ENCODE measurements at regions not wholly inside any gene's neighbourhood (a gene's known extent, or its start where the extent isn't known, plus 50 kb on each side); places are given as distances from the start of the nearest gene placed in this dataset.

GRCh38 chr3:68428495-68428894, 503.9 kb downstream of the TAFA4 start:
- Mint-ChIP-seq H3K27ac (no peak overlapping the region), H3K36me3 (peaks cover 0 to 4% of the 10 kb centered on the region in 2 donors), H3K4me1 (no peaks in the 10 kb centered on the region), H3K27me3 (no peaks in the 10 kb centered on the region), H3K9me3 (peaks cover 0 to 4% (median 0%) of the 10 kb centered on the region in 8 donors), H3K4me3 (no peak overlapping the region)
- no peaks in the 10 kb centered on the region for H3K27me3 ChIP-seq (ENCODE audit: insufficient read depth, low read length)
- H3K4me3 ChIP-seq (ENCODE audit: low read length in 2 of 2) = no peak overlapping the region
- intact Hi-C loops (cut with micrococcal nuclease) = no loop called here
- no peaks in the 10 kb centered on the region for H3K36me3 ChIP-seq (ENCODE audit: insufficient read depth, low read length)
- H3K4me1 ChIP-seq (ENCODE audit: insufficient read depth, low read length) = no peaks in the 10 kb centered on the region
- ChIA-PET CTCF (ENCODE audit: partially characterized antibody) (no interaction called here), POLR2A (ENCODE audit: partially characterized antibody) (no interaction called here)
- DNase-seq = no peak
- H3K27ac ChIP-seq (ENCODE audit: low read depth, low read length) = no peak overlapping the region
- H3K9me3 ChIP-seq (ENCODE audit: control insufficient read depth in 1 of 2, low read length in 2 of 2) = no peaks in the 10 kb centered on the region

DNA sequence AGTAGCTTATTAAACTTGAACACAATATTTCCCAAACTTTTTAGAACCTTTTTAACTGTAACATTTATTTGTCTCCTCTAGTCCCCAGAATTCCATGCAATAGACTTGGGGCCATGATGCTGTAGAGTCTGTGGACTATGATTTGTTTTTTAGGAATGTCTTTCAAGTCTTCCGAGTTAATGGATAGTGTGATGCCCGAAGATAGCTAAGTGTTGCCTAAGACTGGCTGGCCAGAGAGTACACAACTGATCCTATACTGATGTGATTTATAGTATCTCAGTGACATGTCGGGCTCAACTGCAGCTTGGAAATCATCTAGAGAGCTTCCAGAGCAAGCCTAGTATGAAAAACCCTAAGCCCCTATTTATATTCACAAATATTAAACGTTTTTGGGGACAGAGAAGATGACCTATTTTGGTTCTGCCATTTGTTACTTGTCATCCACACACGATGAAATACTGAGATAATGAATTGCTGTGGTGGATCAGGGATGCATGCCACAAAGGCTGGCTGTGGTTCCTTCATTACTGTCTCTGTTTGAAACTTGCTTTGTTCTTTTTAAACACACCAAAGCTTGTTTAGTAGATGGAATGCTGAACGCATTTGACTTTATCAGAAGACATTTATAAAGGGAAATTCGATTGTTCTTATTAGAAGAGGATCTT, 507.4 kb downstream of the TAFA4 start:
- H3K4me1 ChIP-seq (ENCODE audit: insufficient read depth, low read length) = no peaks in the 10 kb centered on the region
- Mint-ChIP-seq H3K9me3 (peaks cover 0 to 2% (median 0%) of the 10 kb centered on the region in 8 donors), H3K4me3 (no peak overlapping the region), H3K4me1 (no peaks in the 10 kb centered on the region), H3K27ac (no peak overlapping the region), H3K36me3 (peaks cover 0 to 7% of the 10 kb centered on the region in 2 donors), H3K27me3 (no peaks in the 10 kb centered on the region)
- no peaks in the 10 kb centered on the region for H3K9me3 ChIP-seq (ENCODE audit: control insufficient read depth in 1 of 2, low read length in 2 of 2)
- no peak for DNase-seq
- H3K4me3 ChIP-seq (ENCODE audit: low read length in 2 of 2) = no peak overlapping the region
- no peaks in the 10 kb centered on the region for H3K27me3 ChIP-seq (ENCODE audit: insufficient read depth, low read length)
- intact Hi-C loops (cut with micrococcal nuclease) = no loop called here
- no peak overlapping the region for H3K27ac ChIP-seq (ENCODE audit: low read depth, low read length)
- POLR2A ChIA-PET (ENCODE audit: partially characterized antibody) = no interaction called here
- CTCF ChIA-PET (ENCODE audit: partially characterized antibody) = no interaction called here
- no peaks in the 10 kb centered on the region for H3K36me3 ChIP-seq (ENCODE audit: insufficient read depth, low read length)

DNA sequence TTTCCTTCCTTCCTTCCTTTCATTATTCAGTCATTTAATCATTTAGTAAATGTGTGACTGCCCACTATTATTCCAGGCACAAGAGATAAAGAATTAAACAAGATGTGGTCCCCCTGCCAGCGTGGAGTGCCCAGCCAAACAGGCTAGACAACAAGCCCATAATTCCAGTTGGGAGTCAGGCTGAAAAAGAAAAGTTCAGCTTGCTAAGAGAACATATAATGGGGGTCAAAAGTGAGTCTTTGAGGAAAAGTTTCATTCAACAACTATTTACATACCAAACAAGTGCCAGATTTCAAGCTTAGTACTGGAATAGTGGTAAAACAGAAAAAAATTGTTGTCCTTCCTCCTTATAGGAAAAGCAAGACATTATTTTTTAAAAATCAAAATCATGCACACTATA, 523.7 kb downstream of the TAFA4 start:
- POLR2A ChIA-PET (ENCODE audit: partially characterized antibody) = no interaction called here

GRCh38 chr3:68403741-68404140, 528.6 kb downstream of the TAFA4 start:
- Histone ChIP-seq H3K27me3 (ENCODE audit: insufficient read depth, low read length) (no peaks in the 10 kb centered on the region), H3K4me3 (ENCODE audit: low read length in 2 of 2) (no peak overlapping the region), H3K9me3 (ENCODE audit: control insufficient read depth in 1 of 2, low read length in 2 of 2) (no peaks in the 10 kb centered on the region), H3K4me1 (ENCODE audit: insufficient read depth, low read length) (no peaks in the 10 kb centered on the region), H3K36me3 (ENCODE audit: insufficient read depth, low read length) (no peaks in the 10 kb centered on the region), H3K27ac (ENCODE audit: low read depth, low read length) (no peak overlapping the region)
- no peak for DNase-seq
- ChIA-PET POLR2A (ENCODE audit: partially characterized antibody) (no interaction called here), CTCF (ENCODE audit: partially characterized antibody) (no interaction called here)
- Mint-ChIP-seq H3K4me3 (no peak overlapping the region), H3K27me3 (no peaks in the 10 kb centered on the region), H3K4me1 (no peaks in the 10 kb centered on the region), H3K36me3 (peaks cover 0 to 4% of the 10 kb centered on the region in 2 donors), H3K9me3 (peaks cover 0 to 10% (median 3%) of the 10 kb centered on the region in 8 donors), H3K27ac (no peak overlapping the region)
- intact Hi-C loops (cut with micrococcal nuclease) = no loop called here

More for the DNA sequence above, 523.7 kb downstream of the TAFA4 start:
- intact Hi-C loops (cut with micrococcal nuclease) = no loop called here
- no peak for DNase-seq
- Mint-ChIP-seq H3K27ac (no peak overlapping the region), H3K4me1 (no peaks in the 10 kb centered on the region), H3K36me3 (peaks cover 0 to 9% of the 10 kb centered on the region in 2 donors), H3K27me3 (no peaks in the 10 kb centered on the region), H3K9me3 (peaks cover 0 to 16% (median 4%) of the 10 kb centered on the region in 8 donors), H3K4me3 (no peak overlapping the region)
- H3K4me1 ChIP-seq (ENCODE audit: insufficient read depth, low read length) = no peaks in the 10 kb centered on the region
- H3K9me3 ChIP-seq (ENCODE audit: control insufficient read depth in 1 of 2, low read length in 2 of 2) = no peaks in the 10 kb centered on the region
- H3K27ac ChIP-seq (ENCODE audit: low read depth, low read length) = no peak overlapping the region
- no peaks in the 10 kb centered on the region for H3K36me3 ChIP-seq (ENCODE audit: insufficient read depth, low read length)
- no peaks in the 10 kb centered on the region for H3K27me3 ChIP-seq (ENCODE audit: insufficient read depth, low read length)
- no peak overlapping the region for H3K4me3 ChIP-seq (ENCODE audit: low read length in 2 of 2)
- CTCF ChIA-PET (ENCODE audit: partially characterized antibody) = no interaction called here

- H3K4me1 Mint-ChIP-seq = no peaks in the 10 kb centered on the region
- Histone ChIP-seq H3K36me3 (ENCODE audit: insufficient read depth, low read length) (no peaks in the 10 kb centered on the region), H3K27ac (ENCODE audit: low read depth, low read length) (no peak overlapping the region), H3K9me3 (ENCODE audit: control insufficient read depth in 1 of 2, low read length in 2 of 2) (no peaks in the 10 kb centered on the region), H3K27me3 (ENCODE audit: insufficient read depth, low read length) (no peaks in the 10 kb centered on the region), H3K4me1 (ENCODE audit: insufficient read depth, low read length) (no peaks in the 10 kb centered on the region), H3K4me3 (ENCODE audit: low read length in 2 of 2) (no peak overlapping the region)
- no peak overlapping the region for H3K27ac Mint-ChIP-seq
- intact Hi-C loops (cut with micrococcal nuclease) = no loop called here
- no peak overlapping the region for H3K4me3 Mint-ChIP-seq
- CTCF ChIA-PET (ENCODE audit: partially characterized antibody) = no interaction called here
- H3K27me3 Mint-ChIP-seq = no peaks in the 10 kb centered on the region
- DNase-seq = no peak
- peaks cover 0 to 4% of the 10 kb centered on the region in 2 donors for H3K36me3 Mint-ChIP-seq
- peaks cover 0 to 15% (median 5%) of the 10 kb centered on the region in 8 donors for H3K9me3 Mint-ChIP-seq
- POLR2A ChIA-PET (ENCODE audit: partially characterized antibody) = no interaction called here
These were observed 530.0 kb downstream of the TAFA4 start for GRCh38 chr3:68402235-68402918.

DNA sequence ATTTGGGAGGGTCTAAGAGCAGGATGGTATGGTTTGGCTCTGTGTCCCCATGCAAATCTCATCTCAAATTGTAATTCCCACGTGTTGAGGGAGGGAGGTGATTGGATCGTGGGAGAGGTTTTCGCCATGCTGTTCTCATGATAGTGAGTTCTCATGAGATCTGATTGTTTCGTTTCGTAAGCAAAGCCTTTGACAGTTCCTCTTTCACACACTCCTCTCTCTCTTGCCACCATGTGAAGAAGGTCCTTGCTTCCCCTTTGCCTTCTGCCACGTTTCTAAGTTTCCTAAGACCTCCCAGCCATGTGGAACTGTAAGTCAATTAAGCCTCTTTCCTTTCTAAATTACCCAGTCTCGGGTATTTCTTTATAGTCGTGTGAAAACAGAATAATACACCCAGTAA, 553.7 kb downstream of the TAFA4 start:
- Mint-ChIP-seq H3K27ac (no peak overlapping the region), H3K36me3 (peaks cover 34 to 39% of the 10 kb centered on the region in 2 donors), H3K4me3 (no peak overlapping the region), H3K27me3 (no peaks in the 10 kb centered on the region), H3K9me3 (peaks cover 15 to 61% (median 49%) of the 10 kb centered on the region in 8 donors), H3K4me1 (peaks cover 2 to 4% (median 3%) of the 10 kb centered on the region in 4 donors)
- DNase-seq = no peak
- no peak overlapping the region for H3K4me3 ChIP-seq (ENCODE audit: low read length in 2 of 2)
- no peaks in the 10 kb centered on the region for H3K36me3 ChIP-seq (ENCODE audit: insufficient read depth, low read length)
- H3K4me1 ChIP-seq (ENCODE audit: insufficient read depth, low read length) = no peaks in the 10 kb centered on the region
- no peak overlapping the region for H3K27ac ChIP-seq (ENCODE audit: low read depth, low read length)
- H3K9me3 ChIP-seq (ENCODE audit: control insufficient read depth in 1 of 2, low read length in 2 of 2) = no peaks in the 10 kb centered on the region
- no peaks in the 10 kb centered on the region for H3K27me3 ChIP-seq (ENCODE audit: insufficient read depth, low read length)
- CTCF ChIA-PET (ENCODE audit: partially characterized antibody) = no interaction called here
- POLR2A ChIA-PET (ENCODE audit: partially characterized antibody) = no interaction called here
- intact Hi-C loops (cut with micrococcal nuclease) = no loop called here

DNA sequence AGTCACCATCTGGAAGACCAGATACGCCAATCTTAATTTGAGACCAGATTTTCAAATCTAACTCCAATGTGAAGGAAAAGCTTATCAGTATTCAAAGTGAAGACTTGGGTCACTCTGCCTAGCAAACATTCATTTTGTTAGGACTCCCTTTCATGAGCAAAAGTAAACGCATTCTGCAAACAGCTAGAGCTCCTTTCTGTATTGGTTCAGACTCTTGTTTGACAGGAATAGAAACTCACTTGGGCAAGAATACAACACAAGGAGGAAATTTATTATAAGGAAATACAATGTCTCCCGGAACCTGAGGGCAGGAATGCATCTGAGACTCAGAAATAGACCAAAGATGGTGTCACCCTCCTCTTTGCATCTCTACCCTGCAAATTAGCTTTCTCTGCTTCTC, 558.6 kb downstream of the TAFA4 start:
- H3K9me3 Mint-ChIP-seq = peaks cover 6 to 31% (median 23%) of the 10 kb centered on the region in 8 donors
- POLR2A ChIA-PET (ENCODE audit: partially characterized antibody) = no interaction called here

More for the DNA sequence above, 558.6 kb downstream of the TAFA4 start:
- H3K27ac ChIP-seq (ENCODE audit: low read depth, low read length) = no peak overlapping the region
- H3K27ac Mint-ChIP-seq = no peak overlapping the region
- no peak overlapping the region for H3K4me3 ChIP-seq (ENCODE audit: low read length in 2 of 2)
- CTCF ChIA-PET (ENCODE audit: partially characterized antibody) = no interaction called here
- no peak overlapping the region for H3K4me3 Mint-ChIP-seq
- no peaks in the 10 kb centered on the region for H3K4me1 Mint-ChIP-seq
- H3K27me3 ChIP-seq (ENCODE audit: insufficient read depth, low read length) = no peaks in the 10 kb centered on the region
- no peaks in the 10 kb centered on the region for H3K36me3 ChIP-seq (ENCODE audit: insufficient read depth, low read length)
- H3K36me3 Mint-ChIP-seq = peaks cover 12 to 17% of the 10 kb centered on the region in 2 donors
- H3K4me1 ChIP-seq (ENCODE audit: insufficient read depth, low read length) = no peaks in the 10 kb centered on the region
- H3K27me3 Mint-ChIP-seq = no peaks in the 10 kb centered on the region
- no peak for DNase-seq
- no peaks in the 10 kb centered on the region for H3K9me3 ChIP-seq (ENCODE audit: control insufficient read depth in 1 of 2, low read length in 2 of 2)
- intact Hi-C loops (cut with micrococcal nuclease) = no loop called here

Data from CD4-positive, alpha-beta memory T cell (primary cell).